GM18951 (cell line): ENCODE measurements at regions not wholly inside any gene's neighbourhood (a gene's known extent, or its start where the extent isn't known, plus 50 kb on each side); places are given as distances from the start of the nearest gene placed in this dataset.
"Not testable (repeated sequence)": the region's sequence is repeated elsewhere in the genome, so short reads cannot be mapped to it uniquely, and the experiment has no call there.

Experiments
- POLR2A ChIP-seq: IDR thresholded peaks from 4 replicates; pipeline ENCODE4 v1.6.1; 2011; ENCODE audit warnings: mild to moderate bottlenecking; ENCODE audit not compliant: insufficient read length, insufficient read depth; ENCODE audit errors: extremely low read depth
- in situ Hi-C: fragments of 300-500 bp; cut with MboI; formaldehyde crosslinking; loops from one replicate; pipeline ENCODE4 v1.12.0; 2022; ENCODE audit warnings: low sequenced_read_pairs, mixed read lengths, inconsistent platforms; ENCODE audit not compliant: unreplicated experiment

- in situ Hi-C loops, result no loop called here
- TF ChIP-seq POLR2A, result no peak
Measured at GRCh38 chr2:128504246-128505149, 185.8 kb upstream of the HS6ST1 start.

DNA sequence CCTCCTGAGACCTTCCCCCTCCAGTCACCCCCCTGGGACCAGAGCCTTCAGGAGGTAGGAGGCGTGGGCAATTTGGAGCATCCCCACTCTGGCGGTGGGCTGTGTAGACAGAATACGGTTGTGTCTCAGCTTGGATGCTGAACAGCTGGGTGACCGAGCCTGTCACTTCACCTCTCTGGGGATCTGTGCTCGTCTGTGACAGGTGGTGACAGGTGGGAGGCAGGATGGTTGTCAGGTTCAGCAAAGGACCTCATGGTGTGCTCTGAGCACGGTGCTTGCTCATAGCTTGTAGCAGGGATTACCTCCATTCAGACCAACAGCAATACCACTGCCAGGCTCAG is 186.5 kb upstream of the HS6ST1 start:
- TF ChIP-seq POLR2A, result no peak
- in situ Hi-C loops, result no loop called here

- TF ChIP-seq POLR2A, result no peak
- in situ Hi-C loops, result no loop called here
Measured at GRCh38 chr2:128505575-128506526, 187.2 kb upstream of the HS6ST1 start.

- no peak for TF ChIP-seq POLR2A
- in situ Hi-C loops, result no loop called here
Measured at GRCh38 chr2:128506534-128506933, 187.9 kb upstream of the HS6ST1 start.

GRCh38 chr2:128510701-128511397 is 192.2 kb upstream of the HS6ST1 start:
- in situ Hi-C loops, result no loop called here
- no peak for TF ChIP-seq POLR2A

DNA sequence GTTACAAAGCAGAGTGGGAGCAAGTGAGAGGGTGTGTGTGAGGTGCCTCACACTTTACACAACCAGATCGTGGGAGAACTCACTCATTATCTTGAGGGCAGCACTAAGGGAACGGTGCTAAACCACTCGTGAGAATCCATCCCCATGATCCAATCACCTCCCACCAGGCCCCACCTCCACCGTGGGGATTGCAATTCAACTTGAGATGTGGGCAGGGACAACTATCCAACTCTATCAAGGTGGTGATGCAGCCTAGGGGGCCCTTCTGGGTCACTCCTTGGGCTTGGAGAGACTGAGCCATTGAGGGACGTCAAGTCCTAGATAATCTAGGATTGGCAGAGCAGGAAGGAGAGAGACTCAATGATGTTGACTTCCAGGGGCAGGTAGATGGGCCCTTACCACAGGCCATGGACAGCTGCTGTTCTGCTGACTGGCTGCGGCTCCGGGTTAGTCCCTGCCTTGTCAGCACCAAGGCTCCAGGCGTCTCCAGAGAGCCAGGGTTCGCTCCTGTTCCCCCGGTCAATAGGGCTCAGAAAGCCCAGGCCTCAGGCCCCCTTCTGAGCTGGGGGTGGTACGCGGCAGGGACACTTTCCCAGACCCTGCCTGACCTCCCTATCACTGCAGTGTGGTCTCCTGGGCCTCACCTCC is 193.2 kb upstream of the HS6ST1 start:
- TF ChIP-seq POLR2A, result no peak
- in situ Hi-C loops, result no loop called here

- in situ Hi-C loops, result no loop called here
- TF ChIP-seq POLR2A, result no peak
Measured at GRCh38 chr2:128512379-128513115, 193.9 kb upstream of the HS6ST1 start.

- in situ Hi-C loops, result no loop called here
- no peak for TF ChIP-seq POLR2A
Measured at GRCh38 chr2:128513116-128513960, 194.7 kb upstream of the HS6ST1 start.

DNA sequence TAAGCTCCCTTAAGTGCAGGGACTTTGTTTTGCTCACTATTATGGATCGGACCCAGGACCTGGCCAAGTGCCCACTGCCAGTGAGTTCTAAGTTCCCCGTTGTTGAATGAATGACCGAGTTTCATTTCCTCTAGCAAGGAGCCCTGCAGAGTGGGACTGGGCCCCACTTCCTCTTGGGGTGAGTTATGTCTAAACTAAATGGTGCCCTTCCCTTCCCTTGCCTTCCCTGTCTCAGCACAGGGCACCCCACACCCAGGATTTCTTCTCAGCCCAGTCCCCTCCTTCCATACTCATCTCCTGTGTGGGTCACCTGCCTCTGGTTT is 195.3 kb upstream of the HS6ST1 start:
- TF ChIP-seq POLR2A, result no peak

DNA sequence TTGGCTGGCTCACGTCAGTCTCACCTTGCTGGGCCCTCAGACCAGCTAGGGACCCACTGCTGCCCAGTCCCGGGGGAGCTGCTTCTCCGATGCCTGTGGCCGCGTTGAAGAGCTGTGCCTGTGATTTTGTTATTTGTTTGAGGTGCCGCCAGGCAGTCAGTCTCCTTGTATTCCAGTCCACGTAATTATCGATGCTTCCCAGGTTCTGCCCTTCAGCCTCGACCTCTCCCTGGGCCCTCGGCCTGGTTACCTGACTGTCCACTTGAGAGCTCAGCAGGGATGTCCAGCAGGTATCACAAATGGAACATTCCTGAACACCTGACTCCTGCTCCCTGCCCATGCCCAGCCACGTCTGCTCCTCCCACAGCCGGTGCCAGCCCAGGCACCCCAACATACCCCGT is 195.9 kb upstream of the HS6ST1 start:
- in situ Hi-C loops, result no loop called here
- no peak for TF ChIP-seq POLR2A

More for the DNA sequence above, 195.3 kb upstream of the HS6ST1 start:
- in situ Hi-C loops, result no loop called here

DNA sequence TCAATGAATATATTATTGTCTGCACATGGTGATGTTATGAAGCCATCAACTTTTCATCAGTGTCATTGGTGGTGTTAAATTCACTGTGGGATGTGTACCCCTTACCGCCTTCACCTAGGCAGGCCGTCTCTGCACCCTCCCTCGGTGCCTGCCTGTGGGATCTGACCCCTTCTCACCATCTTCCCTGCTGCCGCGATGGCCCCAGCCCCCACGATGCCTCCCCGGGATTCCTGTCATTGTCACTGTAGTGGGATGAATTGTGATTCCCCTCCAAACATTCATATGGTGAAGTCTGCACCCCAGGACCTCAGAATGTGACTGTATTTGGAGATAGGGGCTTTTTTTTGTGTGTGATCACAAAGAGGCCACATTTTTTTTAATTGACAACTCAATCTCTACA is 198.3 kb upstream of the HS6ST1 start:
- TF ChIP-seq POLR2A, result no peak
- in situ Hi-C loops, result no loop called here

DNA sequence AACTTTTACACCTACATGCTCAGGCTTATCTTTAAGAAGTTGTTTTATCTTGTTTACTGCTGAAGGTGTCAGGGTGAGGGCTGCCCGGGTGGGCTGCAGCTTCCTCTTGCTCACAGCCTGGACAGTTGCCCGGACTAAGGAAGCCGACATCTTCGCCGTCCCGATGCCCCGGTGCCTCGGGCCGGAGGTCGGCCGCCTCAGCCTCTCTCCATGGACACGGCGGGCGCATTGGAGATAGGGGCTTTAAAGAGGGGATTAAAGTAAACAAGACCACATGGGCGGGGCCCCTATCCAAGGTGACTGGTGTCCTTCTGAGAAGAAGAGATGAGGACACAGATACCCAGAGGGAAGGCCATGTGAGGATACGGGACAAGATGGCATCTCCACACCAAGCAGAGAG is 200.4 kb upstream of the HS6ST1 start:
- in situ Hi-C loops, result not testable (repeated sequence)
